HEK293T (cell line): ENCODE measurements at regions not wholly inside any gene's neighbourhood (a gene's known extent, or its start where the extent isn't known, plus 50 kb on each side); places are given as distances from the start of the nearest gene placed in this dataset.
"Not testable (repeated sequence)": the region's sequence is repeated elsewhere in the genome, so short reads cannot be mapped to it uniquely, and the experiment has no call there.

Experiments
- CTCF ChIA-PET: fragments of 350-600 bp; formaldehyde crosslinking; extraction: SDS; loops from one replicate; lab custom pipeline; 2021; ENCODE audit warnings: antibody characterized with exemption, inconsistent platforms; lab: Yijun Ruan, JAX
- POLR2A ChIA-PET: fragments of 350-600 bp; formaldehyde crosslinking; extraction: SDS; loops from one replicate; lab custom pipeline; 2020; ENCODE audit warnings: antibody characterized with exemption, inconsistent platforms; lab: Yijun Ruan, JAX
- DNase-seq: peaks from one replicate; pipeline ENCODE4 v3.0.0; 2012; ENCODE audit warnings: mixed read lengths; ENCODE audit errors: extremely low spot score
- ARNT ChIP-seq: fragments of 450-650 bp; IDR thresholded peaks from 2 replicates; pipeline ENCODE4 v1.6.1; 2017; ENCODE audit warnings: mild to moderate bottlenecking
- BHLHE40 ChIP-seq: fragments of 450-650 bp; IDR thresholded peaks from 2 replicates; pipeline ENCODE4 v1.6.1; 2016; ENCODE audit warnings: mild to moderate bottlenecking, moderate library complexity, borderline replicate concordance
- CTBP1 ChIP-seq: fragments of 450-650 bp; IDR thresholded peaks from 2 replicates; pipeline ENCODE4 v1.6.1; 2016; ENCODE audit warnings: borderline replicate concordance
- ELF4 ChIP-seq: fragments of 450-650 bp; IDR thresholded peaks from 2 replicates; pipeline ENCODE4 v1.6.1; 2017; ENCODE audit warnings: antibody characterized with exemption
- FOXA1 ChIP-seq: fragments of 450-650 bp; IDR thresholded peaks from 2 replicates; pipeline ENCODE4 v1.6.1; 2016; ENCODE audit warnings: mild to moderate bottlenecking
- FOXK2 ChIP-seq: fragments of 450-650 bp; IDR thresholded peaks from 2 replicates; pipeline ENCODE4 v1.6.1; 2016; ENCODE audit warnings: mild to moderate bottlenecking
- FOXM1 ChIP-seq: fragments of 450-650 bp; IDR thresholded peaks from 2 replicates; pipeline ENCODE4 v1.6.1; 2017; ENCODE audit warnings: mild to moderate bottlenecking, borderline replicate concordance
- HDGF ChIP-seq: fragments of 450-650 bp; IDR thresholded peaks from 2 replicates; pipeline ENCODE4 v1.6.1; 2017; ENCODE audit warnings: antibody characterized with exemption, borderline replicate concordance
- L3MBTL2 ChIP-seq: fragments of 450-650 bp; conservative IDR thresholded peaks from 2 replicates; pipeline ENCODE4 v1.6.1; 2016; ENCODE audit warnings: mild to moderate bottlenecking
- LEF1 ChIP-seq: fragments of 450-650 bp; IDR thresholded peaks from 2 replicates; pipeline ENCODE4 v1.6.1; 2017; ENCODE audit warnings: mild to moderate bottlenecking, borderline replicate concordance
- NFRKB ChIP-seq: fragments of 450-650 bp; IDR thresholded peaks from 2 replicates; pipeline ENCODE4 v1.6.1; 2016; ENCODE audit warnings: mild to moderate bottlenecking, moderate library complexity
- PKNOX1 ChIP-seq: fragments of 450-650 bp; IDR thresholded peaks from 2 replicates; pipeline ENCODE4 v1.6.1; 2016
- SP1 ChIP-seq: fragments of 450-650 bp; IDR thresholded peaks from 2 replicates; pipeline ENCODE4 v1.6.1; 2017
- SUZ12 ChIP-seq: fragments of 450-650 bp; IDR thresholded peaks from 2 replicates; pipeline ENCODE4 v1.6.1; 2016; ENCODE audit warnings: mild to moderate bottlenecking
- TARDBP ChIP-seq: fragments of 450-650 bp; IDR thresholded peaks from 2 replicates; pipeline ENCODE4 v1.6.1; 2016
- ZNF384 ChIP-seq: fragments of 450-650 bp; IDR thresholded peaks from 2 replicates; pipeline ENCODE4 v1.6.1; 2016

GRCh38 chr11:86147004-86147403, 78.1 kb upstream of the PICALM start:
- ChIA-PET POLR2A (no interaction called here), CTCF (no interaction called here)
- DNase-seq = no peak
- no peak for TF ChIP-seq SP1
- no peak for TF ChIP-seq FOXM1
- no peak for TF ChIP-seq BHLHE40
- no peak for TF ChIP-seq TARDBP
- TF ChIP-seq SUZ12 = no peak
- TF ChIP-seq CTBP1 = no peak
- TF ChIP-seq LEF1 = no peak
- TF ChIP-seq ARNT = no peak
- TF ChIP-seq FOXA1 = no peak
- TF ChIP-seq FOXK2 = no peak
- no peak for TF ChIP-seq HDGF
- no peak for TF ChIP-seq NFRKB
- no peak for TF ChIP-seq ELF4
- TF ChIP-seq ZNF384 = no peak
- no peak for TF ChIP-seq L3MBTL2

- TF ChIP-seq FOXM1 (no peak), CTBP1 (no peak), ARNT (no peak), ZNF384 (no peak), PKNOX1 (no peak), SP1 (no peak), HDGF (no peak)
- POLR2A ChIA-PET = no interaction called here
- DNase-seq = no peak
- CTCF ChIA-PET = no interaction called here
Measured at GRCh38 chr11:86145439-86146156, 76.7 kb upstream of the PICALM start.

- ChIA-PET POLR2A (no interaction called here), CTCF (no interaction called here)
- TF ChIP-seq SUZ12 (no peak), SP1 (no peak), TARDBP (no peak), LEF1 (no peak), FOXK2 (no peak), FOXM1 (no peak), FOXA1 (no peak), CTBP1 (no peak), L3MBTL2 (no peak), ELF4 (no peak), HDGF (no peak), BHLHE40 (no peak), ARNT (no peak), NFRKB (no peak)
- no peak for DNase-seq
Measured at GRCh38 chr11:86144846-86145245, 76.0 kb upstream of the PICALM start.

- CTCF ChIA-PET, DNase-seq, POLR2A ChIA-PET: not testable (repeated sequence)
Measured at GRCh38 chr11:86144087-86144486, 75.2 kb upstream of the PICALM start.

- CTCF ChIA-PET = no interaction called here
- no peak for DNase-seq
- TF ChIP-seq TARDBP (no peak), FOXA1 (no peak), SUZ12 (no peak), BHLHE40 (no peak), ZNF384 (no peak), ELF4 (no peak), L3MBTL2 (no peak), LEF1 (no peak), HDGF (no peak)
- POLR2A ChIA-PET = no interaction called here
Measured at GRCh38 chr11:86143087-86144030, 74.5 kb upstream of the PICALM start.

- ChIA-PET POLR2A (no interaction called here), CTCF (no interaction called here)
- TF ChIP-seq ARNT = no peak
- TF ChIP-seq FOXM1 = no peak
- TF ChIP-seq BHLHE40 = no peak
- no peak for TF ChIP-seq PKNOX1
- no peak for TF ChIP-seq FOXA1
- TF ChIP-seq SP1 = no peak
- TF ChIP-seq NFRKB = no peak
- TF ChIP-seq ZNF384 = no peak
- TF ChIP-seq SUZ12 = no peak
- no peak for TF ChIP-seq FOXK2
- DNase-seq = no peak
Measured at GRCh38 chr11:86142170-86142569, 73.3 kb upstream of the PICALM start.

GRCh38 chr11:86141727-86142126, 72.8 kb upstream of the PICALM start:
- no peak for DNase-seq
- TF ChIP-seq ZNF384 = no peak
- no peak for TF ChIP-seq L3MBTL2
- TF ChIP-seq NFRKB = no peak
- no peak for TF ChIP-seq ELF4
- no peak for TF ChIP-seq BHLHE40
- no peak for TF ChIP-seq ARNT
- TF ChIP-seq SP1 = no peak
- TF ChIP-seq HDGF = no peak
- no peak for TF ChIP-seq FOXA1
- no peak for TF ChIP-seq FOXM1
- no peak for TF ChIP-seq TARDBP
- no peak for TF ChIP-seq CTBP1
- TF ChIP-seq PKNOX1 = no peak
- TF ChIP-seq FOXK2 = no peak
- no peak for TF ChIP-seq SUZ12
- no peak for TF ChIP-seq LEF1
- POLR2A ChIA-PET = no interaction called here
- CTCF ChIA-PET = no interaction called here
